ENCODE measurements at regions not wholly inside any gene's neighbourhood (a gene's known extent, or its start where the extent isn't known, plus 50 kb on each side); places are given as distances from the start of the nearest gene placed in this dataset.

GRCh38 chr6:126926926-126927325 is 191.5 kb upstream of the RSPO3 start:
- no peak overlapping the region for H3K4me3 ChIP-seq (ENCODE audit: control insufficient read depth, low read depth, low read length)
- no peak for TF ChIP-seq CTCF (IDR thresholded peaks at IDR 0.05; ENCODE audit: control insufficient read depth, insufficient read depth, low read depth, low read length, missing control alignments)
- DNase-seq (ENCODE audit: low read depth), result no peak

GRCh38 chr6:126927841-126928240 is 190.6 kb upstream of the RSPO3 start:
- no peak for DNase-seq (ENCODE audit: low read depth)
- no peak for TF ChIP-seq CTCF (IDR thresholded peaks at IDR 0.05; ENCODE audit: control insufficient read depth, insufficient read depth, low read depth, low read length, missing control alignments)
- H3K4me3 ChIP-seq (ENCODE audit: control insufficient read depth, low read depth, low read length), result no peak overlapping the region

- TF ChIP-seq CTCF (IDR thresholded peaks at IDR 0.05; ENCODE audit: control insufficient read depth, insufficient read depth, low read depth, low read length, missing control alignments), result no peak
- no peak overlapping the region for H3K4me3 ChIP-seq (ENCODE audit: control insufficient read depth, low read depth, low read length)
- DNase-seq (ENCODE audit: low read depth), result no peak
Observed at GRCh38 chr6:126937426-126937825, 181.0 kb upstream of the RSPO3 start.

- no peak overlapping the region for H3K4me3 ChIP-seq (ENCODE audit: control insufficient read depth, low read depth, low read length)
- TF ChIP-seq CTCF (IDR thresholded peaks at IDR 0.05; ENCODE audit: control insufficient read depth, insufficient read depth, low read depth, low read length, missing control alignments), result no peak
- no peak for DNase-seq (ENCODE audit: low read depth)
Observed at GRCh38 chr6:126939784-126940183, 178.7 kb upstream of the RSPO3 start.

- H3K4me3 ChIP-seq (ENCODE audit: control insufficient read depth, low read depth, low read length), result no peak overlapping the region
- TF ChIP-seq CTCF (IDR thresholded peaks at IDR 0.05; ENCODE audit: control insufficient read depth, insufficient read depth, low read depth, low read length, missing control alignments), result no peak
Observed at GRCh38 chr6:126941751-126942150, 176.7 kb upstream of the RSPO3 start.

GRCh38 chr6:126944512-126944911 is 174.0 kb upstream of the RSPO3 start:
- no peak for TF ChIP-seq CTCF (IDR thresholded peaks at IDR 0.05; ENCODE audit: control insufficient read depth, insufficient read depth, low read depth, low read length, missing control alignments)
- no peak for DNase-seq (ENCODE audit: low read depth)

More at GRCh38 chr6:126941751-126942150, 176.7 kb upstream of the RSPO3 start:
- no peak for DNase-seq (ENCODE audit: low read depth)

GRCh38 chr6:126945150-126945685 is 173.3 kb upstream of the RSPO3 start:
- no peak for DNase-seq (ENCODE audit: low read depth)
- TF ChIP-seq CTCF (IDR thresholded peaks at IDR 0.05; ENCODE audit: control insufficient read depth, insufficient read depth, low read depth, low read length, missing control alignments), result no peak
- H3K4me3 ChIP-seq (ENCODE audit: control insufficient read depth, low read depth, low read length), result no peak overlapping the region

More at GRCh38 chr6:126944512-126944911, 174.0 kb upstream of the RSPO3 start:
- no peak overlapping the region for H3K4me3 ChIP-seq (ENCODE audit: control insufficient read depth, low read depth, low read length)

All from AG09309 (cell line).